ENCODE measurements at regions not wholly inside any gene's neighbourhood (a gene's known extent, or its start where the extent isn't known, plus 50 kb on each side); places are given as distances from the start of the nearest gene placed in this dataset.

DNA sequence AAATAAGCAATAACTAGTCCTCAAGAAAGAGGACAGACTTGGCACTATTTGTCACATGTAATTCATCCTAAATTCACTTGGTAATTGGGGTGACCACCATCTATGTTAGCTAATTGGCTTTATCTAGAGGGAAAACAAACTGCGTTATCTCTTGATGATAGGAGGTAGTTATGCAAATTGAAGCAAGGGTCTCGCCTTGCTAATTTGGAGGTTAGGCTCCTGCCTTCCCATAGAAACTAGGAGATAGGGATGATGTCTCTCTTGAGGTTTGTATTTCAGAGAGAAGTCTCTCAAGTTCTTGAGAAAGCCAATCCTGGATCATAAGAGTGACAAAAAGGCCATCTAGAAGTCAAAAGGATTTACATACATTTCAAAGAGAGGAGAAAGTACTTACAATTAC is 179.9 kb downstream of the SLITRK6 start:
- H3K9me3 Mint-ChIP-seq, result peaks cover 4 to 7% of the 10 kb centered on the region in 2 donors
- H3K27ac Mint-ChIP-seq, result no peak overlapping the region
- DNase-seq (no peak), ATAC-seq (replicated peaks in 1 of 2) (no peak)
- H3K4me1 Mint-ChIP-seq (ENCODE audit: low read depth), result no peaks in the 10 kb centered on the region
- H3K27me3 Mint-ChIP-seq (ENCODE audit: low read depth), result no peaks in the 10 kb centered on the region
- H3K4me3 Mint-ChIP-seq, result no peak overlapping the region
- H3K36me3 Mint-ChIP-seq (ENCODE audit: insufficient read depth in 2 of 2), result no peaks in the 10 kb centered on the region

DNA sequence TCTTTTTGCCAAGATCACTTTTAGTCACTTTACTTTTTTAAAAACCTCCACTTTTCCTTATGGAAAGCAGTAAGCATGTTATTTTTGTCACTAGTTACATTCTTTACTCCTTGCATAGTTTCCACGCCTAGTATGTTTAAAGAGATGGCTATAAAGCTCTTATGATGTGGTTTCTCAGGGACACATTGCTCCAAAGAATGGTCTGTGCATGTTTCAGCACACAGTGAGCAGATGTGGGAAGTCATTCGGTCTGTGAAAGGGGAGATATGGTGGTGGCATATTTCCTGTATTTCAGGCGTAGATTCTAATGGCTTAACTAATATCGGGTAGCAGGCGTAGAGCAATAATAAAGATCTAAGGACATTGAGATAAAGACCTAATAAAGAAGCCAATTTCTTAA is 180.7 kb downstream of the SLITRK6 start:
- H3K4me3 Mint-ChIP-seq, result no peak overlapping the region
- no peaks in the 10 kb centered on the region for H3K27me3 Mint-ChIP-seq (ENCODE audit: low read depth)
- H3K4me1 Mint-ChIP-seq (ENCODE audit: low read depth), result no peaks in the 10 kb centered on the region
- H3K9me3 Mint-ChIP-seq, result peaks cover 4 to 8% of the 10 kb centered on the region in 2 donors
- H3K27ac Mint-ChIP-seq, result no peak overlapping the region
- no peak for ATAC-seq (replicated peaks in 1 of 2)
- H3K36me3 Mint-ChIP-seq (ENCODE audit: insufficient read depth in 2 of 2), result no peaks in the 10 kb centered on the region
- no peak for DNase-seq

GRCh38 chr13:85616275-85616674 is 182.9 kb downstream of the SLITRK6 start:
- no peaks in the 10 kb centered on the region for H3K36me3 Mint-ChIP-seq (ENCODE audit: insufficient read depth in 2 of 2)
- no peak overlapping the region for H3K27ac Mint-ChIP-seq
- H3K27me3 Mint-ChIP-seq (ENCODE audit: low read depth), result no peaks in the 10 kb centered on the region
- DNase-seq, result no peak
- H3K4me3 Mint-ChIP-seq, result no peak overlapping the region
- no peaks in the 10 kb centered on the region for H3K4me1 Mint-ChIP-seq (ENCODE audit: low read depth)
- H3K9me3 Mint-ChIP-seq, result peaks cover 4 to 8% of the 10 kb centered on the region in 2 donors
- ATAC-seq (replicated peaks in 1 of 2), result no peak

DNA sequence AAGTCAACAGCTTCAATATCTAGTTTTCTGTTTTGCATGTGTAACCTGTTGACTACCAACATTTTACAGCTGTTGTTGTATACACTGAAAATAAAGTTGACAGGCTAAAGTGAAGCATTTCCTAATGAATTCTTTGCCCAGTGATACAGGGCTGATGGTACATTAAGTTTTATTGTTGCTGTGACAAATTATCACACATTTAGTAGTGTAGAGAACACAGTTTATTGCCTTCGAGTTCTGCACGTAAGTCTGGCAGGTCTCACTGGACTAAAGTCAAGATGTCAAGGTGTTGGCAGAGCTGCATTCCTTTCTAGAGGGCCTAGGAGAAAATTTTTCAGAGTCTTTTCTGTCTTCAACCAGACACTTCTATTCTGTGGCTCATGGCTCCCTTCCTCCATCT is 184.2 kb downstream of the SLITRK6 start:
- DNase-seq (no peak), ATAC-seq (replicated peaks in 1 of 2) (no peak)
- H3K4me1 Mint-ChIP-seq (ENCODE audit: low read depth), result no peaks in the 10 kb centered on the region
- no peaks in the 10 kb centered on the region for H3K27me3 Mint-ChIP-seq (ENCODE audit: low read depth)
- H3K36me3 Mint-ChIP-seq (ENCODE audit: insufficient read depth in 2 of 2), result no peaks in the 10 kb centered on the region
- H3K4me3 Mint-ChIP-seq, result no peak overlapping the region
- peaks cover 4 to 8% of the 10 kb centered on the region in 2 donors for H3K9me3 Mint-ChIP-seq
- H3K27ac Mint-ChIP-seq, result no peak overlapping the region

GRCh38 chr13:85610024-85610423 is 189.2 kb downstream of the SLITRK6 start:
- no peak overlapping the region for H3K27ac Mint-ChIP-seq
- ATAC-seq (replicated peaks in 1 of 2) (no peak), DNase-seq (no peak)
- peaks cover 4 to 7% of the 10 kb centered on the region in 2 donors for H3K9me3 Mint-ChIP-seq
- no peaks in the 10 kb centered on the region for H3K4me1 Mint-ChIP-seq (ENCODE audit: low read depth)
- no peaks in the 10 kb centered on the region for H3K27me3 Mint-ChIP-seq (ENCODE audit: low read depth)
- no peaks in the 10 kb centered on the region for H3K36me3 Mint-ChIP-seq (ENCODE audit: insufficient read depth in 2 of 2)
- no peak overlapping the region for H3K4me3 Mint-ChIP-seq

DNA sequence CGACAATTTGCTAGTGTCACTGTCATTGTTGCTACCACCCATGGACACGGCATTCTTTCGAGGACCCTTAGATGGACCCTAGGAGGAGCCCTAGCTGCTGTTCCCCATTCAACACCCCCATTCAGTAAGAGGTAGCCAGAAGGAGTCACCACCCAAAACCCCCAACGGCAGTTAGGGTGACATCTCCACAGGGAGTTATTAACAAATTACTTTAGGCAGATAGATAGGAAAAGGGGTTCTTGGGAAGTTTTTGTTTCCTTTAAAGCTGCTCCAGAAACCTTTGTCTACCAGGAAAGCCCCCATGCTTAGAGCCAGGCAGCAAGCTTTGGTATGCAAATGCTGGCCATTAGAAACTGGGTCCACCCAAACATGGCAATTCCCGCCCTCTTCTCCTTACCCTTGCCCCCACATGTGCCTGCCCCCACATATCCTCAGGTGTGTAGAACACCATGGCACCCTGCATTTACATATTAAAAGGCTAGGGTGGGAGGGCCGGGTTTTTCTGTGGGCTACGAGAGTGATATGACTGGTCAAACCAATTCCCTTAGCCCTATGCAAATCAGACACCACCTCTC is 190.9 kb downstream of the SLITRK6 start:
- no peak for ATAC-seq (replicated peaks in 1 of 2)
- Mint-ChIP-seq H3K36me3 (ENCODE audit: insufficient read depth in 2 of 2) (no peaks in the 10 kb centered on the region), H3K4me1 (ENCODE audit: low read depth) (no peaks in the 10 kb centered on the region), H3K27me3 (ENCODE audit: low read depth) (no peaks in the 10 kb centered on the region), H3K27ac (no peak overlapping the region), H3K4me3 (no peak overlapping the region), H3K9me3 (peaks cover 4 to 5% of the 10 kb centered on the region in 2 donors)
- DNase-seq, result no peak

DNA sequence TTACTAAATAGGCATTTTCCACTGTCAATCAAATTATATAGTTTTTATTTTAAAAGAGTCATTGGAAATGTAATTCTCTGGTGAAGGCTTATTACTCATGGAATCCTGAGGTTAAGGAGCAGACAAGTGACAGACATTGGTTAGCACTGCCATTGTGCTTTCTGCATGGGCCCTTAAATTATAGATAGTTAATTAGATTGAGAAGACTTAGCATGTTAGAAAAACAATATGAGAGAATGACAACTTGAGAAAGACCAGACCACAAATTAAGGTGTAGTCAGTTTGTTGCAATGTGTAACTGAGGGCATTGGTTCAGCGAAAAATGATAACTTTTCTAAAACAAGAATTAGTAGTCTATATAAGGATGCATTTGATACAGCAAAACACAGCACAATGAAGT is 195.5 kb downstream of the SLITRK6 start:
- peaks cover 2 to 3% of the 10 kb centered on the region in 2 donors for H3K9me3 Mint-ChIP-seq
- H3K4me1 Mint-ChIP-seq (ENCODE audit: low read depth), result no peaks in the 10 kb centered on the region
- ATAC-seq (replicated peaks in 1 of 2) (no peak), DNase-seq (no peak)
- no peak overlapping the region for H3K27ac Mint-ChIP-seq
- H3K27me3 Mint-ChIP-seq (ENCODE audit: low read depth), result no peaks in the 10 kb centered on the region
- H3K4me3 Mint-ChIP-seq, result no peak overlapping the region
- H3K36me3 Mint-ChIP-seq (ENCODE audit: insufficient read depth in 2 of 2), result no peaks in the 10 kb centered on the region

DNA sequence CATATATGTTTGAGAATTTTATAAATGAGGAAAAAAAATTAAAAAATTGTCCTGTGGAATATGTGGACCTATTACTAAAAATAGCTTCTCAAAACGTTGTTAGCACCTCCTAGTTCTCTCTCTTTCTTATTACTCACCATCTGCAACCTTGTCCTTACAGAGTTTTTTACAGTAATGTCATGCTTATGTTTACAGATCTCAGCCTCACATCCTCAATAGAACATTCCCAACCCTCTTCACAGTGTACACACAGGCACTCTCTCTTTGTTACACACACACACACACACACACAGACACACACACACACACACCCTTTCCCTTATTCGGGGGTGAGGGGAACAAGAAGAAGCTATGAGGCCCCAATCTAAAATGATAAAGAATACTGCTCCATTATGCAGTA is 197.7 kb downstream of the SLITRK6 start:
- no peak for ATAC-seq (replicated peaks in 1 of 2)
- DNase-seq, result no peak
- Mint-ChIP-seq H3K36me3 (ENCODE audit: insufficient read depth in 2 of 2) (no peaks in the 10 kb centered on the region), H3K27me3 (ENCODE audit: low read depth) (no peaks in the 10 kb centered on the region), H3K4me1 (ENCODE audit: low read depth) (no peaks in the 10 kb centered on the region), H3K4me3 (no peak overlapping the region), H3K9me3 (peaks cover 0 to 2% of the 10 kb centered on the region in 2 donors), H3K27ac (no peak overlapping the region)

DNA sequence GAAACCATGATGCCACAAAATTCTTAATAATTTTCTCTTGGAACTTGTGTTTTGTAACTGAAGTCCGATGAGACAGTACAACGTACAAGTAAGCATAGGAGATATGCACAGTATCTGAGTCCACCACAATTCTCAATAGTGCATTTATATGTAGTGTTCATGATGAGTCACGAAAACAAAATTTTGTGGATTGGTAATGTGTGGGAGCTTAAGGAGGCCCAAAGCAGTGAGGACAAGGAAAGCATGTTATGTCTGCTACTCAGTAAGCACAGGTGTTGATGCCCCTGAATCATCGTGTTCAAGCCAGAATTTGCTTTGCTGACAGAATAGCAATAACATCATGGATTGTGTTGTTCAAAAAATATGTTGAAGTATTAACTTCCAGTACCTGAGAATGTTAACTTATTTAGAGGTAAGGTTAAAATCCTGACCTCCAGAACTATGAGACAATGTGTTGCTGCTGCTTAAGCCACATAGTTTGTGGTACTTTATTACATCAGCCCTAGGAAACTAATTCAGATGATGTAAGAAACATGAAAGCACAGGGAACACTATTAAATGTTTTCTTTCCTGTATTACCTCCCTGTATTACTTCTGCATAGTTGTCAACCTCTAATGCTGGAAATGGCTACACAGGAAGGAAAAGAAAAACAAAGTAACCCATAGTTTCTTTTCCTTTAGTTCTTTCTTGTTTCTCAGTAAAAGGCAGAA is 201.3 kb downstream of the SLITRK6 start:
- Mint-ChIP-seq H3K4me3 (no peak overlapping the region), H3K4me1 (ENCODE audit: low read depth) (no peaks in the 10 kb centered on the region), H3K36me3 (ENCODE audit: insufficient read depth in 2 of 2) (no peaks in the 10 kb centered on the region), H3K27ac (no peak overlapping the region), H3K27me3 (ENCODE audit: low read depth) (no peaks in the 10 kb centered on the region), H3K9me3 (peaks cover 0 to 5% of the 10 kb centered on the region in 2 donors)
- DNase-seq, result no peak
- no peak for ATAC-seq (replicated peaks in 1 of 2)

DNA sequence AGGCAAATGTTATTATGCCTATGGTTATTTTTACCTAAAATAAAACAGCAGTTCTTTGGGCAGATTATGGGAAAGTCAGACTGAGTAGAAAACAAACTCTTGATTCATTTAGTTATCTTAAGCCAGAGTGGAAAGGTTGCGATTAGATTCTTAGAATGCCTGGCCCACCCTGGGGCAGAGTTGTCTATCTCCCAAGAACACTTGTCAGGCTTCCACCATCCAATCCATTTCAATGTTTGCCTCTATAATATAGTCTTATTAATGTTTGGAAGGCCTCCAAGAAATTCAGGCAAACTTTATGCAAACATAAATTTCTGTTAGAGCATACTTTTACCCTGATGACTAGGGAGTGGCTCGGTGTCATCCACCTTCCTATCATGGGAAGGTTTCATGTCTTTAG is 207.0 kb downstream of the SLITRK6 start:
- DNase-seq (no peak), ATAC-seq (replicated peaks in 1 of 2) (no peak)
- H3K36me3 Mint-ChIP-seq (ENCODE audit: insufficient read depth in 2 of 2), result no peaks in the 10 kb centered on the region
- no peaks in the 10 kb centered on the region for H3K4me1 Mint-ChIP-seq (ENCODE audit: low read depth)
- no peak overlapping the region for H3K27ac Mint-ChIP-seq
- H3K27me3 Mint-ChIP-seq (ENCODE audit: low read depth), result no peaks in the 10 kb centered on the region
- peaks cover 1 to 3% of the 10 kb centered on the region in 2 donors for H3K9me3 Mint-ChIP-seq
- no peak overlapping the region for H3K4me3 Mint-ChIP-seq

DNA sequence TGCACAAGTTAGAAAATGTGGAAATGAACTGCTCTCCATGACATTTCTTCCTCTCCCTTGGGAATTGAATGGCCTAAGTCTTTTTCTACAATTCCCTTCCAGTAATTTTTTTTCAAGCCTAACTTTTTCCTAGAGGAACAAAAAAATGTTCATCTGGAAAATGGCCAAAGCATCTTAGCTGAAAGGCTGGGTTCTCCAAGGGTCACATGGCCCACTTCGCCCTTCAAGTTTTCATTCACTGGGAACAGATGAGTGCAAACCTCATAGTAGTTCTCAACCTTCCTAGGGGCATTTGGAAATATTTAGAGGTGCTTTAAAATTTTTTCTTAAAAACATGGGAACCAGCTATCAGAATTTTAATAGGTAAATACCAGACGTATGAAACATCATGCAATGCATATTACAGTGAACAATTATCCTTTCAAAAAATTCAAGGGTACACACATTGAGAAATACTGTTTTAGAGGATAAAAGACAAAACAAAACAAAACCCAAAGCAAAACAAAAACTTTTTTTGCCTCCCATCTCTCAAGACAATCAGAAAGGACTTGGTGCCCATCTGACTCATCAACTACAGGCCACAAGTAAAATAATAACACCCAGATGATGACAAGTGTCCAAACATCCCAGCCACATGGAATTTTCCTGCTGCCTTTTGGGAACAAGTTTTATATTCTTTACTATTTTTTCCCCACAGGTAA is 208.8 kb downstream of the SLITRK6 start:
- Mint-ChIP-seq H3K27ac (no peak overlapping the region), H3K27me3 (ENCODE audit: low read depth) (no peaks in the 10 kb centered on the region), H3K36me3 (ENCODE audit: insufficient read depth in 2 of 2) (no peaks in the 10 kb centered on the region), H3K9me3 (peaks cover 2% of the 10 kb centered on the region in 2 donors), H3K4me1 (ENCODE audit: low read depth) (no peaks in the 10 kb centered on the region), H3K4me3 (no peak overlapping the region)
- ATAC-seq (replicated peaks in 1 of 2), result no peak
- no peak for DNase-seq

DNA sequence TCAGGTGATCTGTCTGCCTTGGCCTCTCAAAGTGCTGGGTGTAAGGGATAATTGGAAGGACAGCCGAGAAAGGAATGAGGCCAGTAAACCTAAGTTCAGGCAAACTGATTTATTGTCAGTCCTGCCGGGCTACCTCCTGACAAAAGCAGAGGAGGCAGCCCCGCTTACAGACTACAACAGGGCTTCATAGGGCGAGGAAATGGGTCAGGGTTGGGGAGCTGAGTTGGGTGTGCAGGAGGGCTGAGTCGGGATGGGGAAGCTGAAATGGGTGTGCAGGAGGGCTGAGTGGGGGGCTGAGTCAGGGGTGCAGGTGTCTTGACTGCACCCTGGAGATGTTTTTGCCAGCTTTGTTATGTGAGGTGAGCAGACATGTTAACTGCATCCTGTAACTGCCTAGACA is 210.2 kb downstream of the SLITRK6 start:
- H3K4me1 Mint-ChIP-seq (ENCODE audit: low read depth), result no peaks in the 10 kb centered on the region
- no peak for ATAC-seq (replicated peaks in 1 of 2)
- H3K27me3 Mint-ChIP-seq (ENCODE audit: low read depth), result no peaks in the 10 kb centered on the region

GRCh38 chr13:85588359-85588758 is 210.9 kb downstream of the SLITRK6 start:
- no peak for ATAC-seq (replicated peaks in 1 of 2)
- Mint-ChIP-seq H3K4me1 (ENCODE audit: low read depth) (no peaks in the 10 kb centered on the region), H3K36me3 (ENCODE audit: insufficient read depth in 2 of 2) (no peaks in the 10 kb centered on the region)

More for the DNA sequence above, 210.2 kb downstream of the SLITRK6 start:
- Mint-ChIP-seq H3K27ac (no peak overlapping the region), H3K4me3 (no peak overlapping the region), H3K36me3 (ENCODE audit: insufficient read depth in 2 of 2) (no peaks in the 10 kb centered on the region), H3K9me3 (peaks cover 2% of the 10 kb centered on the region in 2 donors)
- no peak for DNase-seq

More at GRCh38 chr13:85588359-85588758, 210.9 kb downstream of the SLITRK6 start:
- Mint-ChIP-seq H3K4me3 (no peak overlapping the region), H3K9me3 (peaks cover 2% of the 10 kb centered on the region in 2 donors), H3K27ac (no peak overlapping the region), H3K27me3 (ENCODE audit: low read depth) (no peaks in the 10 kb centered on the region)
- no peak for DNase-seq
